Activated CD4-positive, alpha-beta T cell treated with anti-CD3 and anti-CD28 coated beads for 24 hours (primary cell): ENCODE measurements at regions not wholly inside any gene's neighbourhood (a gene's known extent, or its start where the extent isn't known, plus 50 kb on each side); places are given as distances from the start of the nearest gene placed in this dataset.

ENCODE experiments used
- DNase-seq, 2 donors: peaks; one replicate each; pipeline ENCODE4 v3.0.0-alpha.2; 2020; ENCODE audit warnings: low read depth in 2 of 2

DNA sequence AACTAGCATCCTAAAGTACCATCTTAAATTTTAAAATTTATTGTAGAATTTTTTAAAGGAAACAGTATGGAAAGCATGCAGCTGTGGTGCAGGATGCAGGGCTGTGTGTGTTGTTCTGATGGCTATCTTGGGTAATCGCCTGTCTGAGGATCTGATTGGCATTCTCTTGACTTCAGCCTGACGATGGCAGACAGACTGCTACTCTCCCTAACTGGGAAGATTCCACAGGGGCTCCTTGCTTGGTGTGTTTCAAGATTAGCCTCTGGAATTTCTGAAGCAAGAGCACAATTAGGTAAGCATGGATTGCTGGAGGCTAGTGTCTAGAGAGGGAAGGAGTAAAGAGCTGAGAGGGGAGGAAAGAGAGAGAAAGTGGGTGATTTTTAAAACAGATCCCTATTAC, 696.8 kb upstream of the LRFN5 start:
- DNase-seq = no peak

- no peak for DNase-seq
Measured at GRCh38 chr14:40903709-40904108, 703.0 kb upstream of the LRFN5 start.

DNA sequence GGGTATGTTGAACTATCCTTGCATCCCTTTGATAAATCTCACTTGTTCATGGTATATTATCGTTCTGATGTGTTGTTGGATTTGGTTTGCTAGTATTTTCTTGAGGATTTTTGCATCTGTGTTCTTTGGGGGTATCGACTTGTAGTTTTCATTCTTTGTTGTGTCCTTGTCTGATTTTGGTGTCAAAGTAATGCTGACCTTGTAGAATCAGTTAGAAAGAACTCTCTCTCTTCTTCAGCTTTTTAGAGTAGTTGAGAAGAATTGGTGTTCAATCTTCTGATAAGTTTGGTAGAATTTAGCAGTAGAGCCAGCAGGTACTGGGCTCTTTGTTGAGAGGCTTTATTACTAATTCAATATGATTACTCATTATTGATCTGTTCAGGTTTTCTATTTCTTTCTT, 707.2 kb upstream of the LRFN5 start:
- no peak for DNase-seq

- no peak for DNase-seq
Measured at GRCh38 chr14:40894846-40895245, 711.8 kb upstream of the LRFN5 start.

- DNase-seq = no peak
Measured at GRCh38 chr14:40889126-40889525, 717.5 kb upstream of the LRFN5 start.

DNA sequence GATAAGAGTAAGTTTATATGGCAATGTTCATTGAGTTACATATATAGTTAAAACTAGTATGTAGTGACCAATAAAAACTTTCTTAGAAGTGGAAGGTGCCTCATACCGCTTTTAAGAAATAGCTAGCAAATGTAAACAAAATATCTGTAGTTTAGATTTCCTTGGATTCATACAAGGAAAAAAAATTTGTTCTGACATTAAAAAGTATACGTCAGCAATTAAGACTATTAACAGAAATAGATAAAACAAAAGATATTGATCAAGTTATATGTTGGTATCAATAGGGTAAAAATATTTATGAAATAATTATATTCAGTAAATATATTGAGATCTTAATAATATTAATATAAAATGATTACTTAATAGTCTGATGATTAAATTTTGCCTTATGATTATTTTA, 718.8 kb upstream of the LRFN5 start:
- no peak for DNase-seq

GRCh38 chr14:40870252-40870651, 736.4 kb upstream of the LRFN5 start:
- no peak for DNase-seq

- DNase-seq = no peak
Measured at GRCh38 chr14:40859055-40859454, 747.6 kb upstream of the LRFN5 start.

GRCh38 chr14:40855343-40855742, 751.3 kb upstream of the LRFN5 start:
- no peak for DNase-seq

DNA sequence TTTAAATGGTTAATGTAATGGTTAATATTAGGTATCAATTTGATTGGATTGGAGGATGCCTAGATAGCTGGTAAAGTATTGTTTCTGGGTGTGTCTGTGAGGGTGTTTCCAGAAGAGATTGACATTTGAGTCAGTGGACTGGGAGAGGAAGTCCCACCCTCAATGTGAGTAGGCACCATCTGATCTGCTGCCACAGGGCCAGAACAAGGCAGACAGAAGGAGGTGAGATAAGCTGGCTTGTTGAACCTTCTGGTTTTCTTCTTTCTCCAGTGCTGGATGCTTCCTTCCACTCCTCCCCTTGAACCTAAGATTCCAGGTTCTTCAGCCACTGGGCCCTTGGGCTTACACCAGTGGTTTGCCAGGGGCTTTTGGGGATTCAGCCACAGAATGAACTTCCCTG, 756.5 kb upstream of the LRFN5 start:
- no peak for DNase-seq

DNA sequence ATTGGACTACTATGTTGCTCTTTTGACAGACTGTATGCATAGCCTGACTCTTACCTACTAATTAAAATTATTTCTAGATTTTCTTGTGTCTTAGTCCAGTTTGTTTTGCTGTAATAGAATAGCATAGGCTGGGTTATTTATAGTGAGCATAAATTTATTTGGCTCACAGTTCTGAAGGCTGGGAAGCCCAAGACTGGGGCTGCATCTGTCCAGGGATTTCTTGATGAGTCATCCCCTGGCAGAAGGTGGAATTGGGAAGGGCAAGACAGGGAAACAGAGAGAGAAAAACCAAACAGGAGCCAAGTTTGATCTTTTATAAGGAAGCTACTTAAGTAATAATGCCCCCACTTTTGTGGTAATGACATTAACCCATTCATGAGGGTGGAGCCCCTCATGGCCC, 759.2 kb upstream of the LRFN5 start:
- no peak for DNase-seq

- DNase-seq = no peak
Measured at GRCh38 chr14:40842816-40843215, 763.9 kb upstream of the LRFN5 start.

- DNase-seq = no peak
Measured at GRCh38 chr14:40841886-40842285, 764.8 kb upstream of the LRFN5 start.

DNA sequence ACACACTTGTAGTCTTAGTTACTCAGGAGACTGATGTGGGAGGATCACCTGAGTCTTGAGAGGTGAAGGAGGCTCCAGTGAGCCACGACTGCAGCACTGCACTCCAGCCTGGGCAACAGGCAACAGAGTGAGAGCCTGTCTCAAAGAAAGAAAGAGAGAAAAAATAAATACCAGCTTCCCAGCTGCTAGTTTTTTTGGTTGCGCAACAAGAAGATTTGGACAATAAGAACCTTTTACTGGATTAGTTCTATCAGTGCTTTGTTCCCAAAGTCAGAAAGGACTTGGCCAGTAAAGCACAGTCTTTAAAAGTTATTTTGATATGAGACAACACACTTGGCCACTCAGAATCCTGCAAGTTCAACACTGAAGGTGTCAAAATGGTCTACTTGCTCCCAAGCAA, 768.1 kb upstream of the LRFN5 start:
- no peak for DNase-seq

GRCh38 chr14:40806471-40806870, 800.2 kb upstream of the LRFN5 start:
- no peak for DNase-seq

GRCh38 chr14:40796168-40796567, 810.5 kb upstream of the LRFN5 start:
- DNase-seq = no peak

DNA sequence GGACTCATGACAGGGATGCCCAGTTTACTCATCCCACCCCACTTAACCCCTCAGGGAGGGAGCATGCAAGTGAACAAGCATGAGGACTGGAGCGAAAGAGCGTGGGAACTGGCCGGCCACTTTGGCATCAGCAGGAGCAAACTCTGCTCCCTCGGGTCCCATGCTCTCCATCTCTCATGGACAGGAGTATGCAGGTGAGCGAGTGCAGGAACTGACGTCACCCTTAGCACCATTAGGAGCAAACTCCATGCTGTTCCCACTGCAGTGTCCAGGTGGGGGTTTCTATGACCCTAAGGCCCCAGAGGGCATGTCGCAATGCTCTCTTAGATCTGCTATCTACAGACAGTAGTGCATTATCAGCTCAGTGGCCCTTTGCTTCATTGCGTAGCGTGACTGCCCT, 821.8 kb upstream of the LRFN5 start:
- no peak for DNase-seq

- no peak for DNase-seq
Measured at GRCh38 chr14:40762685-40763084, 844.0 kb upstream of the LRFN5 start.

- no peak for DNase-seq
Measured at GRCh38 chr14:40762177-40762576, 844.5 kb upstream of the LRFN5 start.

DNA sequence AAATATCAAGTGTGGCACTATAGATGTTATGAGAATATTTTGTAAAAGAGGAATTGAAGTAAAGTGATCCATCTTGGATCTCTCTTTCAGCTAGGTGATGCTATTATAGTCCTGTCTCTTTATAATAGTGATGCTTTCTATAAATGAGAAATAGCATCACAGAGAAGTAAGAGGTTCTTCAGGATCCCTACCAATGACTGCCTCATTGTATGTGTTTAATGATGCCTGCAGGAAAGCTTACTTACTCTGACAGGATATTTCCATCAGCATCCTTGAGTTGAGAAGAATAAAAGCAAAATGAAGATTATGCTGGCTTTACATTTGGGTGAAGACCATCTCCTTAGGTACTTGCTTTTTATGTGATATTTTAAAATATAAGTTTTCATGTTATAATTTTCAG, 846.0 kb upstream of the LRFN5 start:
- no peak for DNase-seq

DNA sequence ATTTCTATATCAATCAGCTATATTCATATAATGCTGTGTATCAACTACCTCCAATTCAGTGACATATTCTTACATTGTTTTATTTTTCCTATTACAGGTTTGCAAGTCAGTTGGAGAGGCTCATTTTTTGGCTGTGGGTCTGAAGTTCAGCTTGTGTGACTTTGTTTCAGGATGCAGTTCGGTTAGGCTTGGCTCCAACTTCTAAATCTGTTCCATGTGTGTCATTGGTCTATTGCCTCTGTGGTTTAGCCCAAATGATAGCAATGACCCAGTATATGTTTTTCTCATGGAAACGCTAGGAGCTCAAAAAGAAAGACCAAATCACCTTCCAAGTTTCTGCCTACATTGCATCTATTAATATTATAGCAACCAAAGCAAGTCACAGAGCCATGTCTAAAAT, 848.6 kb upstream of the LRFN5 start:
- no peak for DNase-seq

- no peak for DNase-seq
Measured at GRCh38 chr14:40757376-40757950, 849.2 kb upstream of the LRFN5 start.

DNA sequence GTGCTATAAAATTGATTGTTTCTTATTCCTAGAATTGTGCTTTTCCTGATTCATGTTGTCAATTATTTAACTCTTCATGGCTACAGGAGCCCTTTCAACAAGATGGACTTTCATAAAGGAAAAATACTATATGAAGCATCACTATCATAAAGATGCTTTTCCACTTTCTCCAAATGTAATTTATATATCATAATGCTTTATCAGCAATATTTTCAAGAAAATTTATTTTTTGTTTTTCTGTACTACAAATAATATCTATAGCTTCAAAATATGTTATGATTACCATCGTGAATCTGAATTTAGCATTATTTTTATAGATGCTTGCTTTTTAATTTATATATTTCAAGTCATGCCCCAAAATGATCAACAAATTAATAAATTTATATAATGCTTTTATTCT, 873.5 kb upstream of the LRFN5 start:
- no peak for DNase-seq

DNA sequence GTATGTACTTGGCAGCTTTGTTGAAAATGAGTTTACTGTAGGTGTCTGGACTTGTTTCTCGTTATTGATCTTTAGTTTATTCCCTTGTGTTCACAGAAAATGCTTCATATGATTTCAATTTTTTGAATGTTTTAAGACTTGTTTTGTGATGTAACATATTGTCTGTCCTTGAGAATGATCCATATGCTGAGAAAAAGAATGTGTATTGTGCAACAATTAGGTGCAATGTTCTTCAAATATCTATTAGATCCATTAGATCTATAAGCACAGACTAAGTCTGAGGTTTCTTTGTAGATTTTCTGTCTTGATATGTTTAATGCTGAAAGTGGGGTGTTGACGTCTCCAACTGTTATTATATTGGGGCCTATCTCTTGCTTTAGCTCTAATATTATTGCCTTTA, 879.6 kb upstream of the LRFN5 start:
- DNase-seq = no peak

GRCh38 chr14:40713387-40713786, 893.3 kb upstream of the LRFN5 start:
- no peak for DNase-seq
